Neuronal stem cell (in vitro differentiated cells): ENCODE measurements at regions not wholly inside any gene's neighbourhood (a gene's known extent, or its start where the extent isn't known, plus 50 kb on each side); places are given as distances from the start of the nearest gene placed in this dataset.
A peak's percentile ranks its signal among the peaks of the same experiment; 100 is the strongest.

Experiments used
- DNase-seq: peaks from one replicate; pipeline ENCODE4 v3.0.0-alpha.2; 2013; ENCODE audit warnings: low spot score
- H2AFZ ChIP-seq: one replicate; pipeline ENCODE4 v1.6.1; 2013; ENCODE audit warnings: mild to moderate bottlenecking, low read length, inconsistent platforms
- H2AK5ac ChIP-seq: 2 replicates; pipeline ENCODE4 v1.6.1; 2013; ENCODE audit warnings: low read depth, mild to moderate bottlenecking, inconsistent platforms, low read length, moderate library complexity, mixed read lengths
- H2BK120ac ChIP-seq: 2 replicates; pipeline ENCODE4 v1.6.1; 2013; ENCODE audit warnings: low read depth, mild to moderate bottlenecking, inconsistent platforms, low read length, moderate library complexity, mixed read lengths
- H2BK12ac ChIP-seq: one replicate; pipeline ENCODE4 v1.6.1; 2013; ENCODE audit warnings: low read length, inconsistent platforms
- H2BK15ac ChIP-seq: 2 replicates; pipeline ENCODE4 v1.6.1; 2013; ENCODE audit warnings: mild to moderate bottlenecking, low read length, inconsistent platforms, mixed read lengths
- H2BK5ac ChIP-seq: one replicate; pipeline ENCODE4 v1.6.1; 2013; ENCODE audit warnings: inconsistent platforms, mild to moderate bottlenecking, low read length, moderate library complexity
- H3K14ac ChIP-seq: one replicate; pipeline ENCODE4 v1.6.1; 2013; ENCODE audit warnings: low read length, inconsistent platforms
- H3K18ac ChIP-seq: 2 replicates; pipeline ENCODE4 v1.6.1; 2013; ENCODE audit warnings: low read length, inconsistent platforms
- H3K23ac ChIP-seq: 2 replicates; pipeline ENCODE4 v1.6.1; 2013; ENCODE audit warnings: low read depth, mild to moderate bottlenecking, mixed read lengths, low read length, inconsistent platforms; ENCODE audit not compliant: poor library complexity
- H3K27ac ChIP-seq: replicated peaks from 3 replicates; pipeline ENCODE4 v1.5.1; 2013; ENCODE audit warnings: low read length, inconsistent platforms
- H3K27me3 ChIP-seq, 3 experiments: 2 replicates each; pipeline ENCODE4 v1.6.1; 2013; ENCODE audit warnings: low read length in 3 of 3, mild to moderate bottlenecking in 2 of 3, inconsistent platforms in 1 of 3, low read depth in 1 of 3, mixed read lengths in 1 of 3, moderate library complexity in 1 of 3; ENCODE audit not compliant: control insufficient read depth in 3 of 3, insufficient read depth in 3 of 3
- H3K36me3 ChIP-seq, 2 donors: replicated peaks in 1 of 2; 2 replicates each; pipeline ENCODE4 v1.6.1; 2013; ENCODE audit warnings: low read length in 2 of 2; ENCODE audit not compliant: control insufficient read depth in 2 of 2, insufficient read depth in 2 of 2
- H3K4ac ChIP-seq: 2 replicates; pipeline ENCODE4 v1.6.1; 2013; ENCODE audit warnings: inconsistent platforms, mild to moderate bottlenecking, low read length, moderate library complexity
- H3K4me1 ChIP-seq, 2 donors: 1 replicate in 1 of 2; 2 replicates in 1 of 2; pipeline ENCODE4 v1.6.1; 2013; ENCODE audit warnings: low read length in 2 of 2, low read depth in 1 of 2; ENCODE audit not compliant: control insufficient read depth in 2 of 2, insufficient read depth in 1 of 2
- H3K4me2 ChIP-seq: one replicate; pipeline ENCODE4 v1.6.1; 2013; ENCODE audit warnings: mild to moderate bottlenecking, low read length, inconsistent platforms; ENCODE audit not compliant: insufficient read depth, poor library complexity, severe bottlenecking
- H3K4me3 ChIP-seq, 2 donors: 2 replicates each; pipeline ENCODE4 v1.5.1; 2013; ENCODE audit warnings: low read length in 2 of 2, mild to moderate bottlenecking in 2 of 2, inconsistent platforms in 1 of 2, moderate library complexity in 1 of 2
- H3K79me1 ChIP-seq: one replicate; pipeline ENCODE4 v1.6.1; 2013; ENCODE audit warnings: low read depth, mild to moderate bottlenecking, inconsistent platforms, low read length, moderate library complexity
- H3K9ac ChIP-seq: one replicate; pipeline ENCODE4 v1.6.1; 2013; ENCODE audit warnings: mild to moderate bottlenecking, low read depth, low read length, inconsistent platforms; ENCODE audit not compliant: poor library complexity
- H3K9me3 ChIP-seq, 2 donors: replicated peaks in 1 of 2; 2 replicates each; pipeline versions ENCODE3 to v1.6.1; 2013; ENCODE audit warnings: low read length in 2 of 2, mild to moderate bottlenecking in 2 of 2, inconsistent platforms in 1 of 2, low read depth in 1 of 2, mixed read lengths in 1 of 2, moderate library complexity in 1 of 2; ENCODE audit not compliant: control insufficient read depth in 2 of 2, insufficient read depth in 1 of 2
- H4K8ac ChIP-seq: one replicate; pipeline ENCODE4 v1.6.1; 2013; ENCODE audit warnings: low read depth, mild to moderate bottlenecking, inconsistent platforms, low read length, moderate library complexity
- H4K91ac ChIP-seq: one replicate; pipeline ENCODE4 v1.6.1; 2013; ENCODE audit warnings: low read length, low read depth, mild to moderate bottlenecking, inconsistent platforms; ENCODE audit not compliant: poor library complexity
- WGBS, 2 donors: extraction: QIAGEN DNeasy Blood & Tissue Kit; methylation state at CpG; one replicate each; pipeline ENCODE4 v1.1.7; 2013; ENCODE audit warnings: missing lambda C conversion rate in 2 of 2, mixed read lengths in 1 of 2; ENCODE audit not compliant: insufficient read length in 2 of 2, insufficient replicate concordance in 1 of 2; ENCODE audit errors: extremely low coverage in 2 of 2; 5-methylcytosine and 5-hydroxymethylcytosine counted together

DNA sequence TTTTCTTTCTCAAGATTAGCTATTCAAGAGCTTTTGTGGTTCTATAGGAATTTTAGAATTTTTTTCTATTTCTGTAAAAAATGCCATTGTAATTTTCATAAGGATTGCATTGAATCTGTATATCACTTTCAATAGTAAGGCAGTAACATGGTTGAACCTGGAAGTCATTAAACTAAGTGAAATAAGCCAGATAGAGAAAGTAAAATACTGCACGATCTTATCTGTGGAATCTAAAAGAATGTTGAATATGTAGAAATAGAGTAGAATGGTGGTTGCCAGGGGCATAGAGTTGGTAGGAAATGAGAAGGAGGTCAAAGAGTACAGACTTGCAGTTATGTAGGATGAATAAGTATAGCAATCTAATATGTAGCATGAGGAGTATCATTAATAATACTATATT lies 1073.5 kb upstream of the LRRN3 start:
- H2AFZ ChIP-seq = no peak overlapping the region
- H3K27me3 ChIP-seq = no peaks in the 10 kb centered on the region
- no peak overlapping the region for H3K18ac ChIP-seq
- no peak overlapping the region for H2BK12ac ChIP-seq
- no peak overlapping the region for H4K91ac ChIP-seq
- no peaks in the 10 kb centered on the region for H3K4me1 ChIP-seq
- no peak overlapping the region for H3K23ac ChIP-seq
- DNase-seq = no peak
- WGBS, 2 donors = no CpG with 5 or more reads among the region's 1 CpG
- no peak overlapping the region for H3K4me2 ChIP-seq
- no peak overlapping the region for H3K4ac ChIP-seq
- no peak overlapping the region for H3K27ac ChIP-seq
- no peak overlapping the region for H4K8ac ChIP-seq
- no peak overlapping the region for H3K9ac ChIP-seq
- no peaks in the 10 kb centered on the region for H3K79me1 ChIP-seq
- no peaks in the 10 kb centered on the region for H3K36me3 ChIP-seq
- H3K14ac ChIP-seq = no peak overlapping the region
- no peak overlapping the region for H2BK15ac ChIP-seq
- no peak overlapping the region for H2BK120ac ChIP-seq
- no peak overlapping the region for H2AK5ac ChIP-seq
- no peak overlapping the region for H3K4me3 ChIP-seq
- no peak overlapping the region for H2BK5ac ChIP-seq
- no peaks in the 10 kb centered on the region for H3K9me3 ChIP-seq

DNA sequence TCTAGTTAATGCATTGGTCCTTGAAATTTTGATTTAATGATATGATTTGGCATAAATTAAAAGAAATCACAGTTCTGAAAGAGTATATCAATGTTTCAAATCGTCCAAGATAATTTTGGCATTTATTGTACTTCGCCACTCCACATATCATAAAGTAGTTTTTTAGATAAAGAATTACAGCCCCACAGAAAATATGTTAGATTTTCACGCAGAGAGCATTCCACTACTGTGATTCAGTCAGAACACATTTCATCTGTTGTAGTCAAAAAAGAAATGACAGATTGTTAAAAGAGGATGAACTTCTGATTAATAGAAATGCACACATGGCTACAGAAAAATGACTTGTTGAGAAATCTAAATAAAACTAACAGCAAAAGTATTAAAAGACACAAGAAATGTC lies 1063.5 kb upstream of the LRRN3 start:
- no peak overlapping the region for H3K9ac ChIP-seq
- H2BK12ac ChIP-seq = no peak overlapping the region
- H3K36me3 ChIP-seq = no peaks in the 10 kb centered on the region
- H3K14ac ChIP-seq = no peak overlapping the region
- no peak overlapping the region for H3K23ac ChIP-seq
- H4K8ac ChIP-seq = no peak overlapping the region
- no peak overlapping the region for H2BK5ac ChIP-seq
- H2AFZ ChIP-seq = no peak overlapping the region
- no peak overlapping the region for H3K18ac ChIP-seq
- WGBS, 2 donors = no CpG with 5 or more reads among the region's 3 CpGs
- DNase-seq = no peak
- H3K4ac ChIP-seq = no peak overlapping the region
- H3K4me1 ChIP-seq = no peaks in the 10 kb centered on the region
- H2BK120ac ChIP-seq = no peak overlapping the region
- no peak overlapping the region for H2AK5ac ChIP-seq
- H3K27ac ChIP-seq = no peak overlapping the region
- no peak overlapping the region for H4K91ac ChIP-seq
- H3K9me3 ChIP-seq = no peaks in the 10 kb centered on the region
- H2BK15ac ChIP-seq = no peak overlapping the region
- no peak overlapping the region for H3K4me3 ChIP-seq
- H3K4me2 ChIP-seq = no peak overlapping the region
- H3K27me3 ChIP-seq = no peaks in the 10 kb centered on the region
- no peaks in the 10 kb centered on the region for H3K79me1 ChIP-seq

DNA sequence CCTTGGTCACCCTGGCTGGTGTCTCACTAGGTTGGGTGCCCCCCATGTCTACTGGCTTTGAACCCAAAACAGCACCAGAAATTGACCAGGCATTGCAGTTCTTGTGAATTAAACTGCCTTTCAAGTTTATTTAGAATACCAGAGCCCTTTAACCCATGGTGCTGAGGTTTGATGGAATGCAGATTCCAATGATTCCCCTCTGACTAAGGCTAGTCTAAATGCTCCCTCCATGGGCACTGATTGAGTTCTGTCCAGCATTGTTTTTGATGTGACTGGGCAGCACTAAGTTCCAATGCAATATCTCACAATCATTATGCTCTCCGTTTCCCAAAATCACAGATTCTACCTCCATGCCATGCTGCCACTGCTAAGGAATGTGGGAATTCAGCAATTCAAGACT lies 1047.4 kb upstream of the LRRN3 start:
- no peak overlapping the region for H4K91ac ChIP-seq
- H2BK15ac ChIP-seq = no peak overlapping the region
- no peak overlapping the region for H2BK5ac ChIP-seq
- no peak overlapping the region for H3K27ac ChIP-seq
- H3K23ac ChIP-seq = no peak overlapping the region
- WGBS, 2 donors = no CpG with 5 or more reads among the region's 1 CpG
- H2BK12ac ChIP-seq = no peak overlapping the region
- H3K4me1 ChIP-seq = no peaks in the 10 kb centered on the region
- no peak overlapping the region for H2BK120ac ChIP-seq
- no peak overlapping the region for H3K14ac ChIP-seq
- H2AFZ ChIP-seq = no peak overlapping the region
- H3K36me3 ChIP-seq = no peaks in the 10 kb centered on the region
- no peak for DNase-seq
- H3K9ac ChIP-seq = no peak overlapping the region
- H3K9me3 ChIP-seq = peaks cover 0 to 6% of the 10 kb centered on the region in 2 donors
- H4K8ac ChIP-seq = no peak overlapping the region
- H3K4ac ChIP-seq = no peak overlapping the region
- no peak overlapping the region for H3K4me2 ChIP-seq
- no peak overlapping the region for H3K4me3 ChIP-seq
- H3K79me1 ChIP-seq = no peaks in the 10 kb centered on the region
- no peaks in the 10 kb centered on the region for H3K27me3 ChIP-seq
- H3K18ac ChIP-seq = no peak overlapping the region
- no peak overlapping the region for H2AK5ac ChIP-seq

DNA sequence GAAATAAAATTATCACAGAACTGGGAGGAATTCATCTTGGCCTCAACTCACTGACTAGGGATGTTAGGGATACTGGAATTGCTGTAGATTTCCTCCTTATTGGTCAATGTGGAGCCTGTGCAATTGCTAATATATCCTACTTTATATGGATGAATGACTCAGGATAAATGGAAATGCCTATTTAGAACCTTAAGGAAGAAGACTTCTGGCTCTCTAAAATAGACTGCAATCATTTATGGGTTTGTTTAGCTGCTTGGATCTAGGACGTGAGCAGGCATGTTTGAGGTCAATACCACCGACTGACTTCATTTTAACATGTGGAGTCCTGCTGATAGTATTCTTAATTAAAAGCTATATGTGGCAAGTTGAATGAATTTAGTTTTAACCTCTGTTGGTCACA lies 1040.1 kb upstream of the LRRN3 start:
- Histone ChIP-seq H3K9ac (no peak overlapping the region), H3K27ac (no peak overlapping the region), H3K9me3 (no peaks in the 10 kb centered on the region), H2AK5ac (no peak overlapping the region), H4K8ac (no peak overlapping the region), H2AFZ (peak overlapping the region; percentile 45), H3K4me2 (no peak overlapping the region), H3K23ac (no peak overlapping the region), H3K4ac (no peak overlapping the region), H3K4me1 (no peaks in the 10 kb centered on the region), H3K18ac (no peak overlapping the region), H4K91ac (no peak overlapping the region), H3K79me1 (no peaks in the 10 kb centered on the region), H2BK15ac (no peak overlapping the region), H2BK5ac (no peak overlapping the region), H2BK12ac (no peak overlapping the region), H3K4me3 (no peak overlapping the region), H3K14ac (no peak overlapping the region), H3K27me3 (no peaks in the 10 kb centered on the region), H2BK120ac (no peak overlapping the region), H3K36me3 (no peaks in the 10 kb centered on the region)
- no peak for DNase-seq
- whole genome bisulfite sequencing, 2 donors = no CpG with 5 or more reads among the region's 2 CpGs
